ENCODE measurements at regions not wholly inside any gene's neighbourhood (a gene's known extent, or its start where the extent isn't known, plus 50 kb on each side); places are given as distances from the start of the nearest gene placed in this dataset.

DNA sequence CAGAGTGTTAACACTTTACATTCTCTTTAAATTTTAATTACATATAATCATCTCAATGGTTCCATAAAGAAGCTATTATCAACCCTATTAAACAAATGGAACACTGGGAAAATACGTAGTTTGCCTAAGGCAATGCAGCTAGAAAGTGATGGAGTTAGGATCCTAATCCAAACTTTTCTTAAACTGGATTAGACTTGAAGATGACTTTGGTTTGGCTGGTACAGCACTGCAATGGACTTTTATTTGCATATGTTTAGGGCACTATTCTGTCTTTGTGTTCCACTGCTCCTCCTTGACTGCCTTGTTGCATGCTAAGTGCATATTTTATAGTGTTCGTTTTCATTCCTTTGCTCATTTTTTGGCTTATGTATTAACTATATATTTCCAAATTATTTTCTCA, 133.5 kb upstream of the UFM1 start:
- TF ChIP-seq EZH2phosphoT487 (IDR thresholded peaks at IDR 0.05; ENCODE audit: insufficient read depth, low read depth) (no peak), EZH2 (IDR thresholded peaks at IDR 0.05; ENCODE audit: insufficient read depth, poor library complexity, severe bottlenecking) (no peak)

Data from GM23248 (cell line).